K562 (cell line): ENCODE measurements at regions not wholly inside any gene's neighbourhood (a gene's known extent, or its start where the extent isn't known, plus 50 kb on each side); places are given as distances from the start of the nearest gene placed in this dataset.

ENCODE experiments used
- ATAC-seq: fragments of 200-7000 bp; cut with Tn5 transposase; 3 replicates; pipeline ENCODE4 v1.9.1; 2020; ENCODE audit warnings: moderate library complexity
- BruUV-seq: library from RNA; stranded (reverse); fragments of 400-500 nt; replicated peaks from 2 replicates; lab custom pipeline; 2021; lab: Mats Ljungman, UMichigan
- CTCF ChIA-PET: fragments of 300-600 bp; formaldehyde crosslinking; extraction: SDS; loops from one replicate; lab custom pipeline; 2021; ENCODE audit warnings: low intra/inter-chr PET ratio; lab: Yijun Ruan, JAX
- POLR2A ChIA-PET: fragments of 300-600, 350-650 bp; sonication (Branson Sonifier 250); formaldehyde crosslinking; extraction: SDS; loops from one replicate; lab custom pipeline; 2021; ENCODE audit warnings: antibody characterized with exemption, inconsistent platforms; lab: Yijun Ruan, JAX
- DNase-seq, 4 experiments: peaks; one replicate each; pipeline versions ENCODE4 v3.0.0 to v3.0.0-alpha.2; 2011 to 2018; ENCODE audit warnings: low spot score in 3 of 4, mixed read lengths in 3 of 4; ENCODE audit errors: extremely low read depth in 1 of 4
- FAIRE-seq: peaks from 2 replicates; lab custom pipeline; 2011; peaks lifted over from hg19 to GRCh38; lab: Jason Lieb, UNC
- H2AFZ ChIP-seq: 2 replicates; pipeline ENCODE4 v1.6.0; 2011; ENCODE audit warnings: low read depth, low read length, control low read depth, inconsistent platforms
- H3K27ac ChIP-seq: fragments of 200-600 bp; 3 replicates; pipeline ENCODE4 v1.8.0; 2011; ENCODE audit warnings: low read depth, mild to moderate bottlenecking, control low read depth, inconsistent platforms, low read length, moderate library complexity, mixed read lengths; ENCODE audit errors: extremely low read depth
- H3K27me3 ChIP-seq, 2 experiments: fragments of 300-600 bp in 1 of 2; 2 replicates in 1 of 2; 3 replicates in 1 of 2; pipeline versions ENCODE4 v1.6.0 to v1.8.0; 2011; ENCODE audit warnings: inconsistent platforms in 2 of 2, low read length in 2 of 2, mild to moderate bottlenecking in 1 of 2, mixed read lengths in 1 of 2, moderate library complexity in 1 of 2; ENCODE audit not compliant: control insufficient read depth in 2 of 2, insufficient read depth in 2 of 2
- H3K36me3 ChIP-seq: fragments of 300-600 bp; 3 replicates; pipeline ENCODE4 v1.8.0; 2011; ENCODE audit warnings: mild to moderate bottlenecking, low read length, inconsistent platforms; ENCODE audit not compliant: control insufficient read depth, insufficient read depth
- H3K4me1 ChIP-seq, 2 experiments: fragments of 200-600 bp in 1 of 2; replicated peaks in 1 of 2; 2 replicates in 1 of 2; 3 replicates in 1 of 2; pipeline versions ENCODE4 v1.5.1 to v1.8.0; 2011; ENCODE audit warnings: inconsistent platforms in 2 of 2, low read length in 2 of 2, mild to moderate bottlenecking in 1 of 2, mixed read lengths in 1 of 2, moderate library complexity in 1 of 2; ENCODE audit not compliant: control insufficient read depth in 2 of 2, insufficient read depth in 2 of 2
- H3K4me2 ChIP-seq: 2 replicates; pipeline ENCODE4 v1.6.1; 2011; ENCODE audit warnings: low read length, control low read depth, inconsistent platforms, mixed read lengths; ENCODE audit not compliant: insufficient read depth
- H3K4me3 ChIP-seq: fragments of 200-600 bp; sonication (generic), shearing (Covaris generic); 2 replicates; pipeline ENCODE4 v1.5.1; 2016; ENCODE audit warnings: control low read depth, inconsistent platforms
- H3K79me2 ChIP-seq: fragments of 200-600 bp; 3 replicates; pipeline ENCODE4 v1.8.0; 2011; ENCODE audit warnings: low read length, inconsistent platforms; ENCODE audit not compliant: control insufficient read depth, insufficient read depth
- H3K9ac ChIP-seq, 2 experiments: 2 replicates each; pipeline versions ENCODE4 v1.6.0 to v1.6.1; 2011; ENCODE audit warnings: low read depth in 2 of 2, low read length in 2 of 2, control low read depth in 1 of 2, inconsistent platforms in 1 of 2, mild to moderate bottlenecking in 1 of 2, mixed read lengths in 1 of 2; ENCODE audit not compliant: insufficient read depth in 1 of 2
- H3K9me1 ChIP-seq: one replicate; pipeline ENCODE4 v1.6.0; 2011; ENCODE audit warnings: inconsistent platforms, mild to moderate bottlenecking, low read length, moderate library complexity; ENCODE audit not compliant: control insufficient read depth, insufficient read depth
- H3K9me3 ChIP-seq: replicated peaks from 2 replicates; pipeline ENCODE4 v1.5.1; 2011; ENCODE audit warnings: low read depth, low read length, inconsistent platforms; ENCODE audit not compliant: control insufficient read depth, insufficient read depth
- H4K20me1 ChIP-seq: replicated peaks from 2 replicates; pipeline ENCODE4 v1.6.1; 2011; ENCODE audit warnings: low read length, inconsistent platforms, mixed read lengths; ENCODE audit not compliant: control insufficient read depth, insufficient read depth
- BHLHE40 ChIP-seq: IDR thresholded peaks from 2 replicates; pipeline ENCODE4 v1.6.1; 2011; ENCODE audit warnings: low read length, improper control_type of control experiment
- CBFB ChIP-seq: sonication (generic); formaldehyde crosslinking; IDR thresholded peaks from 2 replicates; pipeline ENCODE4 v1.4.0; 2020; ENCODE audit warnings: mild to moderate bottlenecking, missing genetic modification reagents
- CREBBP ChIP-seq: IDR thresholded peaks from one replicate; pipeline ENCODE4 v1.6.1; 2012; ENCODE audit warnings: low read depth, mild to moderate bottlenecking, control low read depth, inconsistent platforms, low read length
- DNMT1 ChIP-seq: fragments of 450-650 bp; IDR thresholded peaks from 2 replicates; pipeline ENCODE4 v1.6.1; 2016; ENCODE audit warnings: antibody characterized with exemption, mild to moderate bottlenecking
- ELF4 ChIP-seq: fragments of 450-650 bp; formaldehyde crosslinking; IDR thresholded peaks from 2 replicates; pipeline ENCODE4 v1.4.0; 2022; ENCODE audit warnings: missing genetic modification characterization
- ETS2 ChIP-seq: IDR thresholded peaks from 2 replicates; pipeline ENCODE4 v1.6.1; 2016; ENCODE audit warnings: borderline replicate concordance, missing genetic modification characterization, mild to moderate bottlenecking, moderate library complexity, missing compliant biosample characterization; ENCODE audit not compliant: poor library complexity, severe bottlenecking
- FOXJ2 ChIP-seq: fragments of 200-800 bp; sonication (Bioruptor generic); IDR thresholded peaks from 2 replicates; pipeline ENCODE4 v1.6.1; 2016; ENCODE audit warnings: missing genetic modification characterization, missing compliant biosample characterization
- JUN ChIP-seq, 2 experiments: sonication (generic) in 1 of 2; formaldehyde crosslinking in 1 of 2; IDR thresholded peaks; 2 replicates each; pipeline versions ENCODE4 v1.6.1 to v1.8.0; 2012 to 2022; ENCODE audit warnings: borderline replicate concordance in 2 of 2, mild to moderate bottlenecking in 2 of 2, improper control_type of control experiment in 1 of 2, low read depth in 1 of 2, low read length in 1 of 2, missing genetic modification reagents in 1 of 2
- MCM5 ChIP-seq: fragments of 450-650 bp; IDR thresholded peaks from 2 replicates; pipeline ENCODE4 v1.6.1; 2016; ENCODE audit warnings: low read depth
- MTF1 ChIP-seq: fragments of 250-450 bp; sonication (Bioruptor Pico); IDR thresholded peaks from 2 replicates; pipeline ENCODE4 v1.9.0; 2021; ENCODE audit warnings: moderate library complexity, mild to moderate bottlenecking, inconsistent platforms, borderline replicate concordance
- NCOA2 ChIP-seq, 2 experiments: fragments of 450-650 bp; IDR thresholded peaks; 2 replicates each; pipeline ENCODE4 v1.6.1; 2018; ENCODE audit warnings: mild to moderate bottlenecking in 2 of 2, moderate library complexity in 1 of 2; ENCODE audit not compliant: partially characterized antibody in 2 of 2
- SRSF7 ChIP-seq: fragments of 200-400 bp; formaldehyde crosslinking; optimal IDR thresholded peaks from 2 replicates; pipeline ENCODE3; 2017; ENCODE audit warnings: mild to moderate bottlenecking, low read depth, low read length
- TRIM24 ChIP-seq, 2 experiments: fragments of 450-650 bp; IDR thresholded peaks; 2 replicates each; pipeline ENCODE4 v1.6.1; 2016
- ZNF197 ChIP-seq: fragments of 200-800 bp; sonication (Bioruptor generic); IDR thresholded peaks from 2 replicates; pipeline ENCODE4 v1.6.1; 2016; ENCODE audit warnings: low read depth, missing genetic modification characterization, missing compliant biosample characterization
- ZNF24 ChIP-seq: fragments of 450-650 bp; IDR thresholded peaks from 2 replicates; pipeline ENCODE4 v1.6.1; 2016
- ZNF561 ChIP-seq: fragments of 450-650 bp; formaldehyde crosslinking; conservative IDR thresholded peaks from 2 replicates; pipeline ENCODE4 v1.4.0; 2020; ENCODE audit warnings: mild to moderate bottlenecking, moderate library complexity
- WGBS: fragments of 100-300 bp; shearing (Covaris generic); methylation state at CpG from one replicate; pipeline ENCODE4 v1.1.6; 2016; ENCODE audit warnings: low coverage, mixed read lengths; ENCODE audit not compliant: insufficient coverage; ENCODE audit errors: missing lambda C conversion rate; 5-methylcytosine and 5-hydroxymethylcytosine counted together
- in situ Hi-C: fragments of 300-500 bp; cut with MboI; formaldehyde crosslinking; loops from 4 replicates; pipeline ENCODE4 v1.15.0; 2018; ENCODE audit warnings: inconsistent platforms, mixed read lengths
- intact Hi-C: fragments of 100-400 bp; cut with micrococcal nuclease; formaldehyde crosslinking; loops from 2 replicates; pipeline ENCODE4 v1.14.2; 2022
- TF ChIP-seq, protein P1 (sequence below): sonication (generic); formaldehyde crosslinking; IDR thresholded peaks from 2 replicates; pipeline ENCODE4 v1.8.0; 2023; ENCODE audit warnings: mild to moderate bottlenecking, missing genetic modification reagents

DNA sequence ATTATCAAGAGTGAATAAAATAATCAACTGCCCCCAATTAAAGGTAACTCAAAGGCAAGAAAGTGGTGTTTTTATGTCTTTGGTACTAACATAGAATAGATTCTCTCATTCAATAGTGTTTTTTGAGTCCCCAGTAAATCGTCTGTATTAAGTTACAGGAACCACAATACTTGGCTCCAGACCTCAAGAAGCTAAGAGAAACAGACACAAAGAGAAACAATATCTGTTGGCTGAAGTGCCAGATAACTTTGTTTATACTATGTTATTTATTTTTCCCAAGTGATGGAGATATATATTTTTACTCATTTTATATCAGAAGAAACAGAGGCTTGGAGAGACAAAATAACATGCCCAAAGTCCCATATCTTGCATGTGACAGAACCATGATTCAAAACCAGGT lies 201.7 kb upstream of the HNRNPA3 start:
- H3K4me2 ChIP-seq = no peak overlapping the region
- in situ Hi-C loops = no loop called here

More for the DNA sequence above, 201.7 kb upstream of the HNRNPA3 start:
- no peaks in the 10 kb centered on the region for H4K20me1 ChIP-seq
- H3K9me1 ChIP-seq = no peaks in the 10 kb centered on the region
- H3K27ac ChIP-seq = no peak overlapping the region
- H2AFZ ChIP-seq = no peak overlapping the region
- intact Hi-C loops = no loop called here
- H3K4me1 ChIP-seq = peaks cover 0 to 2% of the 10 kb centered on the region in 2 experiments; a peak in 1 of 5 replicates
- FAIRE-seq (no peak), ATAC-seq (no peak), DNase-seq (no peak)
- TF ChIP-seq MTF1 (CRISPR knock-in tag) (no peak), SRSF7 (no peak), TRIM24 (IDR thresholded peaks at IDR 0.05) (no peak), JUN (IDR thresholded peaks at IDR 0.05; ENCODE audit: borderline replicate concordance, low read depth, low read length) (no peak), JUN (CRISPR knock-in tag; IDR thresholded peaks at IDR 0.05; ENCODE audit: borderline replicate concordance) (no peak), NCOA2 (IDR thresholded peaks at IDR 0.05; ENCODE audit: partially characterized antibody in 2 of 2) (no peak), CBFB (no peak), MCM5 (no peak), BHLHE40 (no peak), FOXJ2 (tag) (no peak), ZNF197 (no peak), DNMT1 (no peak), ZNF24 (no peak), ZNF561 (CRISPR knock-in tag) (no peak), ETS2 (no peak), CREBBP (no peak), ELF4 (CRISPR knock-in tag) (no peak)
- TF ChIP-seq, protein P1, sequence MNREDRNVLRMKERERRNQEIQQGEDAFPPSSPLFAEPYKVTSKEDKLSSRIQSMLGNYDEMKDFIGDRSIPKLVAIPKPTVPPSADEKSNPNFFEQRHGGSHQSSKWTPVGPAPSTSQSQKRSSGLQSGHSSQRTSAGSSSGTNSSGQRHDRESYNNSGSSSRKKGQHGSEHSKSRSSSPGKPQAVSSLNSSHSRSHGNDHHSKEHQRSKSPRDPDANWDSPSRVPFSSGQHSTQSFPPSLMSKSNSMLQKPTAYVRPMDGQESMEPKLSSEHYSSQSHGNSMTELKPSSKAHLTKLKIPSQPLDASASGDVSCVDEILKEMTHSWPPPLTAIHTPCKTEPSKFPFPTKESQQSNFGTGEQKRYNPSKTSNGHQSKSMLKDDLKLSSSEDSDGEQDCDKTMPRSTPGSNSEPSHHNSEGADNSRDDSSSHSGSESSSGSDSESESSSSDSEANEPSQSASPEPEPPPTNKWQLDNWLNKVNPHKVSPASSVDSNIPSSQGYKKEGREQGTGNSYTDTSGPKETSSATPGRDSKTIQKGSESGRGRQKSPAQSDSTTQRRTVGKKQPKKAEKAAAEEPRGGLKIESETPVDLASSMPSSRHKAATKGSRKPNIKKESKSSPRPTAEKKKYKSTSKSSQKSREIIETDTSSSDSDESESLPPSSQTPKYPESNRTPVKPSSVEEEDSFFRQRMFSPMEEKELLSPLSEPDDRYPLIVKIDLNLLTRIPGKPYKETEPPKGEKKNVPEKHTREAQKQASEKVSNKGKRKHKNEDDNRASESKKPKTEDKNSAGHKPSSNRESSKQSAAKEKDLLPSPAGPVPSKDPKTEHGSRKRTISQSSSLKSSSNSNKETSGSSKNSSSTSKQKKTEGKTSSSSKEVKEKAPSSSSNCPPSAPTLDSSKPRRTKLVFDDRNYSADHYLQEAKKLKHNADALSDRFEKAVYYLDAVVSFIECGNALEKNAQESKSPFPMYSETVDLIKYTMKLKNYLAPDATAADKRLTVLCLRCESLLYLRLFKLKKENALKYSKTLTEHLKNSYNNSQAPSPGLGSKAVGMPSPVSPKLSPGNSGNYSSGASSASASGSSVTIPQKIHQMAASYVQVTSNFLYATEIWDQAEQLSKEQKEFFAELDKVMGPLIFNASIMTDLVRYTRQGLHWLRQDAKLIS (CRISPR knock-in tag) = no peak
- no peaks in the 10 kb centered on the region for H3K79me2 ChIP-seq
- peaks cover 0 to 8% of the 10 kb centered on the region in 2 experiments; a peak in 1 of 5 replicates for H3K27me3 ChIP-seq
- H3K9me3 ChIP-seq = no peaks in the 10 kb centered on the region
- H3K36me3 ChIP-seq = no peaks in the 10 kb centered on the region
- POLR2A ChIA-PET = no interaction called here
- 0% methylated on average over 1 of the region's 1 CpG for WGBS
- H3K9ac ChIP-seq = no peak overlapping the region
- no TSS peak for BruUV-seq
- CTCF ChIA-PET = no interaction called here
- no peak overlapping the region for H3K4me3 ChIP-seq
